B cell (primary cell): ENCODE measurements at regions not wholly inside any gene's neighbourhood (a gene's known extent, or its start where the extent isn't known, plus 50 kb on each side); places are given as distances from the start of the nearest gene placed in this dataset.

Experiments
- ATAC-seq: fragments of 200-7000 bp; cut with Tn5 transposase; one replicate; pipeline ENCODE4 v1.10.0; 2021; ENCODE audit warnings: low read depth, mild to moderate bottlenecking, moderate number of reproducible peaks, moderate library complexity
- CTCF ChIA-PET: fragments of 350-600 bp; sonication (Branson Sonifier 250); formaldehyde crosslinking; loops from one replicate; lab custom pipeline; 2021; ENCODE audit warnings: antibody characterized with exemption, inconsistent platforms; lab: Charles Lee
- POLR2A ChIA-PET: fragments of 350-600 bp; sonication (Branson Sonifier 250); formaldehyde crosslinking; loops from one replicate; lab custom pipeline; 2021; ENCODE audit warnings: antibody characterized with exemption; lab: Charles Lee
- DNase-seq: peaks from one replicate; pipeline ENCODE4 v3.0.0; 2013
- H2AFZ ChIP-seq: 2 replicates; pipeline ENCODE4 v1.6.1; 2012; ENCODE audit warnings: mild to moderate bottlenecking, low read depth, low read length; ENCODE audit not compliant: insufficient read depth, poor library complexity, severe bottlenecking
- H3K27ac ChIP-seq, 2 donors: 1 replicate in 1 of 2; 2 replicates in 1 of 2; pipeline ENCODE4 v1.5.1; 2012 to 2013; ENCODE audit warnings: low read length in 2 of 2, mild to moderate bottlenecking in 2 of 2, moderate library complexity in 1 of 2
- H3K27me3 ChIP-seq, 4 experiments: fragments of 200-600 bp in 1 of 4; sonication (generic) in 1 of 4; replicated peaks in 1 of 4; 1 replicate in 2 of 4; 2 replicates in 2 of 4; pipeline versions ENCODE4 v1.6.1 to v1.7.0; 2013 to 2016; ENCODE audit warnings: low read length in 3 of 4, mild to moderate bottlenecking in 2 of 4, mixed read lengths in 1 of 4, moderate library complexity in 1 of 4; ENCODE audit not compliant: insufficient read depth in 4 of 4, control insufficient read depth in 3 of 4; ENCODE audit errors: control extremely low read depth in 1 of 4
- H3K36me3 ChIP-seq, 2 experiments: replicated peaks in 1 of 2; 1 replicate in 1 of 2; 2 replicates in 1 of 2; pipeline versions ENCODE4 v1.6.1 to v1.7.1; 2013; ENCODE audit warnings: low read length in 1 of 2; ENCODE audit not compliant: insufficient read depth in 2 of 2, control insufficient read depth in 1 of 2; ENCODE audit errors: control extremely low read depth in 1 of 2, extremely low read depth in 1 of 2
- H3K4me1 ChIP-seq, 2 donors: fragments of 200-600 bp in 1 of 2; sonication (generic) in 1 of 2; 1 replicate in 1 of 2; 2 replicates in 1 of 2; pipeline versions ENCODE4 v1.5.1 to v1.6.1; 2013 to 2017; ENCODE audit warnings: low read length in 2 of 2; ENCODE audit not compliant: control insufficient read depth in 2 of 2, insufficient read depth in 2 of 2
- H3K4me2 ChIP-seq: replicated peaks from 2 replicates; pipeline ENCODE3; 2012; ENCODE audit warnings: mild to moderate bottlenecking, low read depth, low read length; ENCODE audit not compliant: poor library complexity, severe bottlenecking
- H3K4me3 ChIP-seq, 5 experiments: fragments of 200-600 bp in 1 of 5; sonication (generic) in 1 of 5; 1 replicate in 3 of 5; 2 replicates in 2 of 5; pipeline versions ENCODE4 v1.5.1 to v1.7.0; 2011 to 2016; ENCODE audit warnings: low read length in 4 of 5, mild to moderate bottlenecking in 4 of 5, low read depth in 2 of 5, control low read depth in 1 of 5, moderate library complexity in 1 of 5; ENCODE audit not compliant: insufficient read depth in 1 of 5; ENCODE audit errors: control extremely low read depth in 1 of 5, extremely low read depth in 1 of 5
- H3K79me2 ChIP-seq: fragments of 200-600 bp; sonication (generic); one replicate; pipeline ENCODE4 v1.6.0; 2016; ENCODE audit warnings: low read length; ENCODE audit not compliant: control insufficient read depth, insufficient read depth
- H3K9ac ChIP-seq: fragments of 200-600 bp; sonication (generic); 2 replicates; pipeline ENCODE4 v1.6.1; 2017; ENCODE audit warnings: mild to moderate bottlenecking, low read length, moderate library complexity
- H3K9me3 ChIP-seq, 3 donors: one replicate each; pipeline versions ENCODE4 v1.6.1 to v1.7.1; 2013; ENCODE audit warnings: low read length in 2 of 3; ENCODE audit not compliant: control insufficient read depth in 2 of 3, insufficient read depth in 1 of 3; ENCODE audit errors: control extremely low read depth in 1 of 3
- H4K20me1 ChIP-seq: 2 replicates; pipeline ENCODE4 v1.6.0; 2012; ENCODE audit warnings: mild to moderate bottlenecking, low read length; ENCODE audit not compliant: insufficient read depth, control insufficient read depth, poor library complexity, severe bottlenecking
- H3K27ac Mint-ChIP-seq: one replicate; pipeline ENCODE4 v1.8.0; 2021; ENCODE audit warnings: mixed read lengths
- H3K27me3 Mint-ChIP-seq: one replicate; pipeline ENCODE4 v1.8.0; 2021; ENCODE audit warnings: mixed read lengths
- H3K4me1 Mint-ChIP-seq: one replicate; pipeline ENCODE4 v1.8.0; 2021; ENCODE audit warnings: mixed read lengths
- H3K4me3 Mint-ChIP-seq: one replicate; pipeline ENCODE4 v1.8.0; 2021; ENCODE audit warnings: mixed read lengths
- H3K9me3 Mint-ChIP-seq: one replicate; pipeline ENCODE4 v1.8.0; 2022; ENCODE audit warnings: mixed read lengths; ENCODE audit not compliant: insufficient read depth
- EZH2 ChIP-seq: IDR thresholded peaks from 2 replicates; pipeline ENCODE4 v1.6.1; 2012; ENCODE audit warnings: borderline replicate concordance, low read depth, mild to moderate bottlenecking, moderate library complexity, low read length; ENCODE audit not compliant: insufficient read depth, poor library complexity, severe bottlenecking
- WGBS: methylation state at CpG from one replicate; pipeline ENCODE4 v1.1.5; 2013; ENCODE audit warnings: missing lambda C conversion rate; ENCODE audit not compliant: insufficient coverage; 5-methylcytosine and 5-hydroxymethylcytosine counted together
- intact Hi-C: fragments of 100-400 bp; cut with micrococcal nuclease; formaldehyde crosslinking; loops from one replicate; pipeline ENCODE4 v1.10.0; 2022
- TF ChIP-seq, protein P1 (sequence below): fragments of 200-600 bp; IDR thresholded peaks from one replicate; pipeline ENCODE4 v1.8.0; 2022; ENCODE audit warnings: antibody characterized with exemption, mild to moderate bottlenecking

DNA sequence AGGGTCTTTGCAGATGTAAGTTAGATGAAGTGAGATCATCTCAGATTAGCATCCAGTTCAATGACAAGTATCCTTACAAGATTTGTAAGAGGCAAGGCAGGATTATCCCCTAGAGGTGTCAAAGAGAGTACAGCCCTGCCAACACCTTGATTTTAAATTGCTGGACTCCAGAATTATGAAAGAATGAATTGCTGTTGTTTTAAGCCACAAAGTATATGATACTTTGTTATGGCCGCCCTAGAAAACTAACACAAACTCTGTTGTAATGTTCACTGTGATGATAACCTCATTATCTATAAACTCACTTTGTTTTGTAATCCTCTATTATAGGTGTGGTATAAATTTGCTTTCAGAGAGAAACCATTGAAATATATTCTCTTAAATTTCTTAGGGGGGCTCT, 249.0 kb upstream of the SPOPL start:
- TF ChIP-seq EZH2 = no peak
- TF ChIP-seq, protein P1, sequence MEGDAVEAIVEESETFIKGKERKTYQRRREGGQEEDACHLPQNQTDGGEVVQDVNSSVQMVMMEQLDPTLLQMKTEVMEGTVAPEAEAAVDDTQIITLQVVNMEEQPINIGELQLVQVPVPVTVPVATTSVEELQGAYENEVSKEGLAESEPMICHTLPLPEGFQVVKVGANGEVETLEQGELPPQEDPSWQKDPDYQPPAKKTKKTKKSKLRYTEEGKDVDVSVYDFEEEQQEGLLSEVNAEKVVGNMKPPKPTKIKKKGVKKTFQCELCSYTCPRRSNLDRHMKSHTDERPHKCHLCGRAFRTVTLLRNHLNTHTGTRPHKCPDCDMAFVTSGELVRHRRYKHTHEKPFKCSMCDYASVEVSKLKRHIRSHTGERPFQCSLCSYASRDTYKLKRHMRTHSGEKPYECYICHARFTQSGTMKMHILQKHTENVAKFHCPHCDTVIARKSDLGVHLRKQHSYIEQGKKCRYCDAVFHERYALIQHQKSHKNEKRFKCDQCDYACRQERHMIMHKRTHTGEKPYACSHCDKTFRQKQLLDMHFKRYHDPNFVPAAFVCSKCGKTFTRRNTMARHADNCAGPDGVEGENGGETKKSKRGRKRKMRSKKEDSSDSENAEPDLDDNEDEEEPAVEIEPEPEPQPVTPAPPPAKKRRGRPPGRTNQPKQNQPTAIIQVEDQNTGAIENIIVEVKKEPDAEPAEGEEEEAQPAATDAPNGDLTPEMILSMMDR = no peak
- Mint-ChIP-seq H3K9me3 (peaks cover 2% of the 10 kb centered on the region), H3K27ac (no peak overlapping the region), H3K4me3 (no peak overlapping the region), H3K4me1 (no peaks in the 10 kb centered on the region), H3K27me3 (no peaks in the 10 kb centered on the region)
- Histone ChIP-seq H3K79me2 (no peaks in the 10 kb centered on the region), H2AFZ (no peak overlapping the region), H3K4me2 (no peak overlapping the region), H3K4me3 (no peak overlapping the region), H3K4me1 (no peaks in the 10 kb centered on the region), H3K9ac (no peak overlapping the region), H3K27ac (no peak overlapping the region), H4K20me1 (no peaks in the 10 kb centered on the region), H3K9me3 (peaks cover 0 to 7% (median 1%) of the 10 kb centered on the region in 3 donors), H3K27me3 (no peaks in the 10 kb centered on the region), H3K36me3 (no peaks in the 10 kb centered on the region)
- ChIA-PET CTCF (no interaction called here), POLR2A (no interaction called here)
- no peak for ATAC-seq
- intact Hi-C loops = no loop called here
- DNase-seq = no peak
- WGBS = no CpG with 5 or more reads among the region's 1 CpG

DNA sequence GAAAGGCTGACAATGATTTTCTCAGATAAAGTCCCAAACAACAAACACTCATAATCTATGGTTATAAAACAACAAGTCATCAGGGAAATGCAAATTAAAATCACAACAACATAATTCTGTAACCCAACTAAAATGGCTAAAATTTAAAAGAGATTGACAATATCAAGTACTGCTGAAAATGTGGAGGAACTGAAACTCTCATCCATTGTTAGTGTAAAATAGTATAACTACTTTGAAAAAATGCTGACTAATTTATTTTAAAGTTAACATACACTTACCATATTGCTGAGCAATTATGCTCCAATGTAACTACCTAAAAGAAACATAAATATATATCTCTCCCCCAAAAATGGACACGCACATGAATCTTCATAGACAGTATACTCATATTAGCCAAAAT, 245.9 kb upstream of the SPOPL start:
- Histone ChIP-seq H3K4me2 (no peak overlapping the region), H3K9me3 (peaks cover 0 to 7% (median 1%) of the 10 kb centered on the region in 3 donors), H3K4me3 (no peak overlapping the region), H4K20me1 (no peaks in the 10 kb centered on the region), H3K9ac (no peak overlapping the region), H3K79me2 (no peaks in the 10 kb centered on the region), H2AFZ (no peak overlapping the region), H3K27ac (no peak overlapping the region), H3K36me3 (no peaks in the 10 kb centered on the region), H3K27me3 (no peaks in the 10 kb centered on the region), H3K4me1 (no peaks in the 10 kb centered on the region)
- Mint-ChIP-seq H3K27ac (no peak overlapping the region), H3K27me3 (no peaks in the 10 kb centered on the region), H3K4me1 (no peaks in the 10 kb centered on the region), H3K4me3 (no peak overlapping the region), H3K9me3 (peaks cover 4% of the 10 kb centered on the region)
- DNase-seq = no peak
- ChIA-PET CTCF (no interaction called here), POLR2A (no interaction called here)
- no CpG with 5 or more reads among the region's 1 CpG for WGBS
- no peak for ATAC-seq
- TF ChIP-seq EZH2 = no peak
- TF ChIP-seq, protein P1 = no peak
- intact Hi-C loops = no loop called here
